AG08396 (cell line): ENCODE measurements at regions not wholly inside any gene's neighbourhood (a gene's known extent, or its start where the extent isn't known, plus 50 kb on each side); places are given as distances from the start of the nearest gene placed in this dataset.
"Not testable (repeated sequence)": the region's sequence is repeated elsewhere in the genome, so short reads cannot be mapped to it uniquely, and the experiment has no call there.

Experiments used
- DNase-seq: peaks from one replicate; pipeline ENCODE4 v3.0.0; 2012; ENCODE audit warnings: low spot score, mixed read lengths

- DNase-seq = no peak
Observed at GRCh38 chr1:43108080-43108479, 64.0 kb downstream of the EBNA1BP2 start.

- DNase-seq = no peak
Observed at GRCh38 chr1:43107664-43108063, 64.4 kb downstream of the EBNA1BP2 start.

- no peak for DNase-seq
Observed at GRCh38 chr1:43104027-43104763, 67.9 kb downstream of the EBNA1BP2 start.

GRCh38 chr1:43101061-43101460 is 71.0 kb downstream of the EBNA1BP2 start:
- DNase-seq = no peak

GRCh38 chr1:43098200-43098599 is 73.9 kb downstream of the EBNA1BP2 start:
- DNase-seq = no peak

- DNase-seq = not testable (repeated sequence)
Observed at GRCh38 chr1:43096528-43096927, 75.6 kb downstream of the EBNA1BP2 start.

- DNase-seq = not testable (repeated sequence)
Observed at GRCh38 chr1:43090812-43091211, 81.3 kb downstream of the EBNA1BP2 start.

GRCh38 chr1:43090157-43090556 is 81.9 kb downstream of the EBNA1BP2 start:
- DNase-seq = not testable (repeated sequence)

- DNase-seq = no peak
Observed at GRCh38 chr1:43083375-43083891, 88.7 kb downstream of the EBNA1BP2 start.

GRCh38 chr1:43082740-43083139 is 89.3 kb downstream of the EBNA1BP2 start:
- no peak for DNase-seq

- DNase-seq = no peak
Observed at GRCh38 chr1:43077273-43077672, 94.8 kb downstream of the EBNA1BP2 start.

GRCh38 chr1:43074709-43075108 is 97.4 kb downstream of the EBNA1BP2 start:
- DNase-seq = no peak

- no peak for DNase-seq
Observed at GRCh38 chr1:43074244-43074643, 97.8 kb downstream of the EBNA1BP2 start.

GRCh38 chr1:43073490-43074230 is 98.4 kb downstream of the EBNA1BP2 start:
- peak; percentile 83 for DNase-seq

- no peak for DNase-seq
Observed at GRCh38 chr1:43072314-43072713, 99.8 kb downstream of the EBNA1BP2 start.

- DNase-seq = no peak
Observed at GRCh38 chr1:43071241-43071640, 100.8 kb downstream of the EBNA1BP2 start.

- no peak for DNase-seq
Observed at GRCh38 chr1:43069461-43070050, 102.5 kb downstream of the EBNA1BP2 start.

GRCh38 chr1:43068911-43069310 is 103.2 kb downstream of the EBNA1BP2 start:
- no peak for DNase-seq

- no peak for DNase-seq
Observed at GRCh38 chr1:43067977-43068751, 103.9 kb downstream of the EBNA1BP2 start.

GRCh38 chr1:43067233-43067745 is 104.8 kb downstream of the EBNA1BP2 start:
- DNase-seq = no peak

GRCh38 chr1:43066578-43066977 is 105.5 kb downstream of the EBNA1BP2 start:
- DNase-seq = no peak
